RWPE2 (cell line): ENCODE measurements at regions not wholly inside any gene's neighbourhood (a gene's known extent, or its start where the extent isn't known, plus 50 kb on each side); places are given as distances from the start of the nearest gene placed in this dataset.

Experiments used
- ATAC-seq: fragments of 200-7000 bp; cut with Tn5 transposase; 3 replicates; pipeline ENCODE4 v1.9.1; 2021; ENCODE audit warnings: low read depth
- DNase-seq: peaks from one replicate; pipeline ENCODE4 v3.0.0-alpha.2; 2020; ENCODE audit warnings: low spot score
- H3K27ac ChIP-seq: fragments of 450-650 bp; 2 replicates; pipeline ENCODE4 v1.5.1; 2017; ENCODE audit warnings: mild to moderate bottlenecking; ENCODE audit not compliant: poor library complexity, severe bottlenecking
- H3K27me3 ChIP-seq: fragments of 250-450 bp; sonication (Bioruptor Pico); 2 replicates; pipeline ENCODE4 v1.5.1; 2021; ENCODE audit warnings: mild to moderate bottlenecking, moderate library complexity; ENCODE audit not compliant: insufficient read depth, poor library complexity, severe bottlenecking
- H3K36me3 ChIP-seq: fragments of 250-450 bp; sonication (Bioruptor Pico); 2 replicates; pipeline ENCODE4 v1.5.1; 2020; ENCODE audit warnings: low read depth, mild to moderate bottlenecking, moderate library complexity
- H3K4me1 ChIP-seq: fragments of 250-450 bp; sonication (Bioruptor Pico); 2 replicates; pipeline ENCODE4 v1.5.1; 2021; ENCODE audit warnings: mild to moderate bottlenecking, moderate library complexity; ENCODE audit not compliant: insufficient read depth, poor library complexity, severe bottlenecking
- H3K4me3 ChIP-seq: fragments of 250-450 bp; sonication (Bioruptor Pico); 2 replicates; pipeline ENCODE4 v1.5.1; 2021; ENCODE audit warnings: mild to moderate bottlenecking, moderate library complexity; ENCODE audit not compliant: severe bottlenecking
- H3K9me3 ChIP-seq: fragments of 250-450 bp; sonication (Bioruptor Pico); 2 replicates; pipeline ENCODE4 v1.5.1; 2021; ENCODE audit warnings: mild to moderate bottlenecking, moderate library complexity; ENCODE audit not compliant: severe bottlenecking
- CTCF ChIP-seq: fragments of 450-650 bp; IDR thresholded peaks from one replicate; pipeline ENCODE4 v1.5.1; 2017; ENCODE audit warnings: mild to moderate bottlenecking, moderate library complexity; ENCODE audit not compliant: poor library complexity, severe bottlenecking

DNA sequence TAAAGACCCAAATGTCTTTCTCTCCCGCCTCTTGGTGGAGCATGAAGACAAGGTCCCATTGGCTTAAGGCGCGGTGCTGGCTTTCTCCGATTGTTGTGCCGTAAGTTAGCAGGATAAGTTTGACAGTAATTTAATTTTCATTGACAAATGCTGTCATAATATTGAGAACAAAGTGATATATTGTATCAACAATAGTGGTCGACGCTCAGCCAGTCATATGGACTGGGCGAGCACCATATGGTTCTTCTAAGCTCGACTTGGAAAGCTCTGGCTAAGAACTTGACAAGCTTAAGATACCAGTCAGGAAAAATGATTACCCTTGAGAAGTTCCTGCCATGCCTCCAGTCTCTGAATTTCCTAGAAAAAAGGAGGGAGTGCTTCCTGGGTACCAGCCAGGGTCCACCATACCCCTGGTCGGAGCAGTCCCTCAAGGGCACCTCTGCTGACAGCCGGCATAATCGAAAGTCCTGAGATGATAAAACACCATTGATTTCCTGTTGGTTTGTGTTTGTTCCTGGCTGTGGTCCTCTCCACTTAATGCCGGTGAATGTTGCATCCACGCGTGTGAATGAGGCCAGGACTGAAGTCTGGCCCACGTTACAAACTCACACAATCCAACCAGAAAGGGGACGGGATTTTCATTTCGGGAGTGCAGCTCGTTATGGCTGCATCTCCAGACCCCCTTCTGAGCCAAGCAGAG is 262.1 kb downstream of the ZNF536 start:
- Histone ChIP-seq H3K27ac (no peak overlapping the region), H3K9me3 (no peaks in the 10 kb centered on the region), H3K27me3 (no peaks in the 10 kb centered on the region), H3K4me1 (no peaks in the 10 kb centered on the region), H3K4me3 (no peak overlapping the region), H3K36me3 (no peaks in the 10 kb centered on the region)
- ATAC-seq, result no peak
- TF ChIP-seq CTCF, result no peak
- DNase-seq, result no peak

DNA sequence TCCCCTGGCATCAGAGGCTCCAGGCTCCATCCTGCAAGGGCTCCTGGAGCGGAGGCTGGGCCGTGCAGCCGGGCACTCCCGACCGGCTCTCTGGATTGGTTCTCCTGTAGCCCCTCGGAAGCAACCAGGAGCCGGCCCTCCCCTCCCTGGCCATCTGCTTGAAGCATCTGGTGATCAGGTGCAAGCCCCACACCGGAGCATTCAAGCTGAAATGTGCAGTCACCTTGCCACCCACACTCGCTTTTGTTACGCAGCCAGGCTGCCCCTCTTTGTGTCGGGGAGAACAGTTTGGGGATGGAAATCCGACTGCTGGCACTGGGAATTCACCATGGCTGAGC is 258.8 kb downstream of the ZNF536 start:
- no peak overlapping the region for H3K27ac ChIP-seq
- H3K4me3 ChIP-seq, result no peak overlapping the region
- no peak for DNase-seq
- no peak for ATAC-seq
- H3K27me3 ChIP-seq, result no peaks in the 10 kb centered on the region
- no peaks in the 10 kb centered on the region for H3K36me3 ChIP-seq
- TF ChIP-seq CTCF, result no peak
- H3K9me3 ChIP-seq, result no peaks in the 10 kb centered on the region
- no peaks in the 10 kb centered on the region for H3K4me1 ChIP-seq

- no peaks in the 10 kb centered on the region for H3K27me3 ChIP-seq
- DNase-seq, result no peak
- H3K4me3 ChIP-seq, result no peak overlapping the region
- no peaks in the 10 kb centered on the region for H3K36me3 ChIP-seq
- ATAC-seq, result no peak
- no peaks in the 10 kb centered on the region for H3K4me1 ChIP-seq
- TF ChIP-seq CTCF, result no peak
- no peak overlapping the region for H3K27ac ChIP-seq
- no peaks in the 10 kb centered on the region for H3K9me3 ChIP-seq
Observed at GRCh38 chr19:30630289-30631032, 258.3 kb downstream of the ZNF536 start.

GRCh38 chr19:30629086-30629485 is 256.9 kb downstream of the ZNF536 start:
- Histone ChIP-seq H3K9me3 (no peaks in the 10 kb centered on the region), H3K4me1 (no peaks in the 10 kb centered on the region), H3K36me3 (no peaks in the 10 kb centered on the region), H3K27me3 (no peaks in the 10 kb centered on the region), H3K4me3 (no peak overlapping the region), H3K27ac (no peak overlapping the region)
- TF ChIP-seq CTCF, result no peak
- DNase-seq (no peak), ATAC-seq (no peak)

GRCh38 chr19:30626626-30626966 is 254.4 kb downstream of the ZNF536 start:
- Histone ChIP-seq H3K27ac (no peak overlapping the region), H3K4me3 (no peak overlapping the region), H3K27me3 (no peaks in the 10 kb centered on the region), H3K36me3 (no peaks in the 10 kb centered on the region), H3K9me3 (no peaks in the 10 kb centered on the region), H3K4me1 (no peaks in the 10 kb centered on the region)
- ATAC-seq (no peak), DNase-seq (no peak)
- no peak for TF ChIP-seq CTCF
